Fibroblast of lung (primary cell): ENCODE measurements at regions not wholly inside any gene's neighbourhood (a gene's known extent, or its start where the extent isn't known, plus 50 kb on each side); places are given as distances from the start of the nearest gene placed in this dataset.

ENCODE experiments used
- CTCF ChIP-seq, 2 donors: IDR thresholded peaks in 1 of 2; conservative IDR thresholded peaks in 1 of 2; 1 replicate in 1 of 2; 2 replicates in 1 of 2; pipeline ENCODE4 v1.5.1; 2011 to 2012; ENCODE audit warnings: low read length in 2 of 2, control low read depth in 1 of 2, inconsistent platforms in 1 of 2, low read depth in 1 of 2, mild to moderate bottlenecking in 1 of 2
- EZH2 ChIP-seq: IDR thresholded peaks from 2 replicates; pipeline ENCODE4 v1.5.1; 2012; ENCODE audit warnings: low read length, control low read depth, mild to moderate bottlenecking; ENCODE audit errors: missing control alignments

GRCh38 chr3:24624938-24625681, 130.5 kb upstream of the THRB start:
- TF ChIP-seq CTCF (conservative IDR thresholded peaks at IDR 0.05 in 1 of 2, IDR thresholded peaks at IDR 0.05 in 1 of 2; ENCODE audit: low read depth in 1 of 2, low read length in 2 of 2) (no peak), EZH2 (no peak)
